ENCODE measurements at regions not wholly inside any gene's neighbourhood (a gene's known extent, or its start where the extent isn't known, plus 50 kb on each side); places are given as distances from the start of the nearest gene placed in this dataset.

DNA sequence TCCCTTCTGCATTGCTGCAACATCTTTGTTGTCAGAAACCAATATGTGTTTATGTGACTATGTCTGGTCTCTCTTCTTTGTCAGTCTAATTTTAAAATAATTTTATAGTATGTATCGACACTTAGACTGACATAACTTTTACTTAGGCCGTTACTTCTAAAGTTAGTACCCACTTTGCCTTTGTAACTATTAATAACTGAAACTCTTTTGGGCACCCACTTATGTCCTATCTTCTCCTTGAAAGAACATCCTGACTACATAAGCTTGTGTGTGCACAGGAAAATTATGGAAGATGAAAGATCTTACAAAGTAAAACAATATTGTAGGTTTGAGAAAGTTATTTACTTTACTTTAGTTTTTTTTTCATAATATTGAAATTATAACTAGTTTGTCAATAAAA lies 230.4 kb upstream of the CCDC179 start:
- TF ChIP-seq ESRRG (CRISPR knock-in tag; IDR thresholded peaks at IDR 0.05) (no peak), BACH2 (CRISPR knock-in tag; IDR thresholded peaks at IDR 0.05; ENCODE audit: borderline replicate concordance) (no peak), PPARA (CRISPR knock-in tag; IDR thresholded peaks at IDR 0.05; ENCODE audit: borderline replicate concordance) (no peak), CSDC2 (CRISPR knock-in tag; IDR thresholded peaks at IDR 0.05) (no peak), ZFP3 (CRISPR knock-in tag; IDR thresholded peaks at IDR 0.05) (no peak)
- TF ChIP-seq, protein P1, sequence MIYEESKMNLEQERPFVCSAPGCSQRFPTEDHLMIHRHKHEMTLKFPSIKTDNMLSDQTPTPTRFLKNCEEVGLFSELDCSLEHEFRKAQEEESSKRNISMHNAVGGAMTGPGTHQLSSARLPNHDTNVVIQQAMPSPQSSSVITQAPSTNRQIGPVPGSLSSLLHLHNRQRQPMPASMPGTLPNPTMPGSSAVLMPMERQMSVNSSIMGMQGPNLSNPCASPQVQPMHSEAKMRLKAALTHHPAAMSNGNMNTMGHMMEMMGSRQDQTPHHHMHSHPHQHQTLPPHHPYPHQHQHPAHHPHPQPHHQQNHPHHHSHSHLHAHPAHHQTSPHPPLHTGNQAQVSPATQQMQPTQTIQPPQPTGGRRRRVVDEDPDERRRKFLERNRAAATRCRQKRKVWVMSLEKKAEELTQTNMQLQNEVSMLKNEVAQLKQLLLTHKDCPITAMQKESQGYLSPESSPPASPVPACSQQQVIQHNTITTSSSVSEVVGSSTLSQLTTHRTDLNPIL (CRISPR knock-in tag; IDR thresholded peaks at IDR 0.05; ENCODE audit: low read depth) = no peak
- TF ChIP-seq, protein P2, sequence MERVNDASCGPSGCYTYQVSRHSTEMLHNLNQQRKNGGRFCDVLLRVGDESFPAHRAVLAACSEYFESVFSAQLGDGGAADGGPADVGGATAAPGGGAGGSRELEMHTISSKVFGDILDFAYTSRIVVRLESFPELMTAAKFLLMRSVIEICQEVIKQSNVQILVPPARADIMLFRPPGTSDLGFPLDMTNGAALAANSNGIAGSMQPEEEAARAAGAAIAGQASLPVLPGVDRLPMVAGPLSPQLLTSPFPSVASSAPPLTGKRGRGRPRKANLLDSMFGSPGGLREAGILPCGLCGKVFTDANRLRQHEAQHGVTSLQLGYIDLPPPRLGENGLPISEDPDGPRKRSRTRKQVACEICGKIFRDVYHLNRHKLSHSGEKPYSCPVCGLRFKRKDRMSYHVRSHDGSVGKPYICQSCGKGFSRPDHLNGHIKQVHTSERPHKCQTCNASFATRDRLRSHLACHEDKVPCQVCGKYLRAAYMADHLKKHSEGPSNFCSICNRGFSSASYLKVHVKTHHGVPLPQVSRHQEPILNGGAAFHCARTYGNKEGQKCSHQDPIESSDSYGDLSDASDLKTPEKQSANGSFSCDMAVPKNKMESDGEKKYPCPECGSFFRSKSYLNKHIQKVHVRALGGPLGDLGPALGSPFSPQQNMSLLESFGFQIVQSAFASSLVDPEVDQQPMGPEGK (CRISPR knock-in tag; IDR thresholded peaks at IDR 0.05; ENCODE audit: borderline replicate concordance) = no peak
- TF ChIP-seq, protein P3, sequence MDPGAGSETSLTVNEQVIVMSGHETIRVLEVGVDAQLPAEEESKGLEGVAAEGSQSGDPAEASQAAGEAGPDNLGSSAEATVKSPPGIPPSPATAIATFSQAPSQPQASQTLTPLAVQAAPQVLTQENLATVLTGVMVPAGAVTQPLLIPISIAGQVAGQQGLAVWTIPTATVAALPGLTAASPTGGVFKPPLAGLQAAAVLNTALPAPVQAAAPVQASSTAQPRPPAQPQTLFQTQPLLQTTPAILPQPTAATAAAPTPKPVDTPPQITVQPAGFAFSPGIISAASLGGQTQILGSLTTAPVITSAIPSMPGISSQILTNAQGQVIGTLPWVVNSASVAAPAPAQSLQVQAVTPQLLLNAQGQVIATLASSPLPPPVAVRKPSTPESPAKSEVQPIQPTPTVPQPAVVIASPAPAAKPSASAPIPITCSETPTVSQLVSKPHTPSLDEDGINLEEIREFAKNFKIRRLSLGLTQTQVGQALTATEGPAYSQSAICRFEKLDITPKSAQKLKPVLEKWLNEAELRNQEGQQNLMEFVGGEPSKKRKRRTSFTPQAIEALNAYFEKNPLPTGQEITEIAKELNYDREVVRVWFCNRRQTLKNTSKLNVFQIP (CRISPR knock-in tag; IDR thresholded peaks at IDR 0.05; ENCODE audit: borderline replicate concordance, low read depth) = no peak
- TF ChIP-seq, protein P4, sequence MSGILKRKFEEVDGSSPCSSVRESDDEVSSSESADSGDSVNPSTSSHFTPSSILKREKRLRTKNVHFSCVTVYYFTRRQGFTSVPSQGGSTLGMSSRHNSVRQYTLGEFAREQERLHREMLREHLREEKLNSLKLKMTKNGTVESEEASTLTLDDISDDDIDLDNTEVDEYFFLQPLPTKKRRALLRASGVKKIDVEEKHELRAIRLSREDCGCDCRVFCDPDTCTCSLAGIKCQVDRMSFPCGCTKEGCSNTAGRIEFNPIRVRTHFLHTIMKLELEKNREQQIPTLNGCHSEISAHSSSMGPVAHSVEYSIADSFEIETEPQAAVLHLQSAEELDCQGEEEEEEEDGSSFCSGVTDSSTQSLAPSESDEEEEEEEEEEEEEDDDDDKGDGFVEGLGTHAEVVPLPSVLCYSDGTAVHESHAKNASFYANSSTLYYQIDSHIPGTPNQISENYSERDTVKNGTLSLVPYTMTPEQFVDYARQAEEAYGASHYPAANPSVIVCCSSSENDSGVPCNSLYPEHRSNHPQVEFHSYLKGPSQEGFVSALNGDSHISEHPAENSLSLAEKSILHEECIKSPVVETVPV (CRISPR knock-in tag; IDR thresholded peaks at IDR 0.05) = no peak
